Muscle of leg (tissue), 3 donors: ENCODE measurements at regions not wholly inside any gene's neighbourhood (a gene's known extent, or its start where the extent isn't known, plus 50 kb on each side); places are given as distances from the start of the nearest gene placed in this dataset.
"Not testable (repeated sequence)": the region's sequence is repeated elsewhere in the genome, so short reads cannot be mapped to it uniquely, and the experiment has no call there.

Source experiments
- DNase-seq: peaks from one replicate; pipeline ENCODE4 v3.0.0; 2013
- H3K27ac ChIP-seq: one replicate; pipeline ENCODE4 v1.5.1; 2013; ENCODE audit warnings: mild to moderate bottlenecking, low read length, control low read depth
- H3K27me3 ChIP-seq: one replicate; pipeline ENCODE4 v1.6.1; 2013; ENCODE audit warnings: low read length; ENCODE audit not compliant: control insufficient read depth, insufficient read depth
- H3K36me3 ChIP-seq: one replicate; pipeline ENCODE4 v1.6.1; 2013; ENCODE audit warnings: low read length; ENCODE audit not compliant: control insufficient read depth, insufficient read depth
- H3K4me1 ChIP-seq: one replicate; pipeline ENCODE4 v1.6.1; 2013; ENCODE audit warnings: low read length; ENCODE audit not compliant: control insufficient read depth, insufficient read depth
- H3K4me3 ChIP-seq: one replicate; pipeline ENCODE4 v1.5.1; 2013; ENCODE audit warnings: low read length, control low read depth
- H3K9me3 ChIP-seq: replicated peaks from 2 replicates; pipeline ENCODE4 v1.6.1; 2013; ENCODE audit warnings: low read depth, low read length; ENCODE audit not compliant: control insufficient read depth
- WGBS: methylation state at CpG from one replicate; pipeline ENCODE4 v1.1.5; 2013; ENCODE audit warnings: missing lambda C conversion rate; ENCODE audit not compliant: insufficient coverage; 5-methylcytosine and 5-hydroxymethylcytosine counted together

DNA sequence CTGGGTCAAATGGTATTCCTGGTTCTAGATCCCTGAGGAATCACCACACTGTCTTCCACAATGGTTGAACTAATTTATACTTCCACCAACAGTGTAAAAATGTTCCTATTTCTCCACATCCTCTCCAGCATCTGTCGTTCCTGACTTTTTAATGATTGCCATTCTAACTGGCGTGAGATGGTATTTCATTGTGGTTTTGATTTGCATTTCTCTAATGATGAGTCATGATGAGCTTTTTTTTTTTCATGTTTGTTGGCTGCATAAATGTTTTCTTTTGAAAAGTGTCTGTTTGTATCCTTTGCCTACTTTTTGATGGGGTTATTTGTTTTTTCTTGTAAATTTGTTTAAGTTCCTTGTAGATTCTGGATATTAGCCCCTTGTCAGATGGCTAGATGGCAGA is 214.4 kb upstream of the HS3ST1 start:
- H3K4me1 ChIP-seq, H3K36me3 ChIP-seq, H3K27me3 ChIP-seq, H3K27ac ChIP-seq, DNase-seq, H3K9me3 ChIP-seq, H3K4me3 ChIP-seq: not testable (repeated sequence)
- WGBS, result no CpG with 5 or more reads among the region's 2 CpGs

DNA sequence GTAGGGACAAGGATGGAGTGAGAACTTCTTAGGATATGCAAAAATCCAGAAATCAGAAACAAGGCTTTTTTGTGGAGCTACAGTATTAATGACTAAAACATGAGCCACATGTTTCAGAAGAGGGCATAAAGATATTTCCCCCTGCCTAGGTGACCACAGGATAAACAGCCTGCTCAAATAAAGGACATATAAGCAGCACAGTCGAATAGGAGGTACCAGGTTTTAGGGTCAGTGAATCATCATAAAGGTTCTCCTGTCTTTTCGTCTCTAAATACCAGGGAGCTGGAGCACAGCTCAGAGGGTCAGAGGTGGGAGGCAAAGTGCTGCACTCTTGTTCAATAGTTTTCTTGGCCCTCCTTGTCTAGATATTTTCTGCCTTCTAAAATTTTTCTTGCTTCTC is 211.9 kb upstream of the HS3ST1 start:
- Histone ChIP-seq H3K27ac (no peak overlapping the region), H3K4me3 (no peak overlapping the region), H3K9me3 (peaks cover 8% of the 10 kb centered on the region), H3K27me3 (no peaks in the 10 kb centered on the region), H3K4me1 (no peaks in the 10 kb centered on the region), H3K36me3 (no peaks in the 10 kb centered on the region)
- DNase-seq, result no peak
- 71% methylated on average over 1 of the region's 2 CpGs for WGBS

DNA sequence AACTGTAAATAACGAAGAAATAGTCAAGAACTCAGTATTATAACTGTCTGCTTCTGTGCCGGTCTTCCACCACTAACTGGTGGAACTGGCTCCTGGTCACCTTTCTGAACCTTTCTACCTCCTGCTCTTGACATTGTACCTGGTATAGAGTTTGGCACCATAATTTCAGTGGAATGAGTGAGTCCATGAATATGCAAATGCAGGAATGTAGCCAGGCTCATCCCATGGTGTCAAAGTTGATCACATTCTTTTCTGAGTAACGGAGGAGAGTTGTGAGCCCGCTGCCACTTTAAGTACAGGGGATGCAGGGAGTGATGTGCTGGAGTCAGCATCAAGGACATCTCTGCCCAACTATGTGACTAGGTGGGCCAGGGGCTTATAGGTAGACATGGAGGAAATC is 207.9 kb upstream of the HS3ST1 start:
- Histone ChIP-seq H3K27ac (no peak overlapping the region), H3K4me1 (no peaks in the 10 kb centered on the region), H3K27me3 (no peaks in the 10 kb centered on the region), H3K9me3 (peaks cover 7% of the 10 kb centered on the region), H3K36me3 (no peaks in the 10 kb centered on the region), H3K4me3 (no peak overlapping the region)
- 70% methylated on average over 2 of the region's 4 CpGs for WGBS
- no peak for DNase-seq

DNA sequence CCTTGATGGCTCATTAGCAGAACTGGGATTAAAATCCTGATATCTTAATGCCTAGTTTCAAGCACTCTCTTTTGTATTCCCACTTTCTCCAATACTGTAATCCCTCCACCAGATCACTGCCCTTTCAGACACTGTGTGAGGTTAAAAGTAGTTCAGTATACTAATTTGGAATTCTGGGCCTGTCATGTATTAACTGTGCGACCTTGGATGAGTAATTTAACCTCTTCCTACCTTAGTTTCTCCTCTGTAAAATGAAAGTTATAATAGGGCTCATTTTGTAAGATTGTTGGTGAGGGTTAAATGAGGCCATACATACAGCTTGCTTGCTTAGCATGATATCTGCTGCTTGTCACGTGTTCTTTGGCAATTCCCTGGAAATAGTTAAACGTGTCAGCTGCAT is 207.3 kb upstream of the HS3ST1 start:
- Histone ChIP-seq H3K27ac (no peak overlapping the region), H3K27me3 (no peaks in the 10 kb centered on the region), H3K4me3 (no peak overlapping the region), H3K36me3 (no peaks in the 10 kb centered on the region), H3K4me1 (no peaks in the 10 kb centered on the region), H3K9me3 (peaks cover 7% of the 10 kb centered on the region)
- no peak for DNase-seq
- WGBS, result 63% methylated on average over 2 of the region's 3 CpGs

DNA sequence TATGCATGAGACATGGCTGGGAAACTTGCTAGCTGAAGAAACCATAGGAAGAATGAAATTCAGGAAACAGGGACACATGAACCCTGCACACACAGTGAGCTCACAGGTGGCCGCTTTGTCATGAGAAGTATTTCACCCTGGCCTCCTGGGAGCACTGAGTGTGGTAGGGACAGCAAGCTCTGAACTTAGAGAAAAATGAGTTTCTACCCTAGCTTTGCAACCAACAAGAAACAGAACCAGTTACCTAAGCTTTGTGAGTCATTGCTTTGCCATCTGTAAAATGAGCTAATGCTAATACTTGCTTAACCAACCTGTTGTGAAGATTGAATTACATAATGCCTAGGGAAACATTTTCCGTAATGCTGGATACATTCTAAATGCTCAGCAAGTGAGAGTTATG is 206.6 kb upstream of the HS3ST1 start:
- H3K4me3 ChIP-seq, result no peak overlapping the region
- H3K36me3 ChIP-seq, result no peaks in the 10 kb centered on the region
- no CpG with 5 or more reads among the region's 2 CpGs for WGBS
- peaks cover 7% of the 10 kb centered on the region for H3K9me3 ChIP-seq
- no peaks in the 10 kb centered on the region for H3K4me1 ChIP-seq
- no peak for DNase-seq
- H3K27ac ChIP-seq, result no peak overlapping the region
- no peaks in the 10 kb centered on the region for H3K27me3 ChIP-seq

DNA sequence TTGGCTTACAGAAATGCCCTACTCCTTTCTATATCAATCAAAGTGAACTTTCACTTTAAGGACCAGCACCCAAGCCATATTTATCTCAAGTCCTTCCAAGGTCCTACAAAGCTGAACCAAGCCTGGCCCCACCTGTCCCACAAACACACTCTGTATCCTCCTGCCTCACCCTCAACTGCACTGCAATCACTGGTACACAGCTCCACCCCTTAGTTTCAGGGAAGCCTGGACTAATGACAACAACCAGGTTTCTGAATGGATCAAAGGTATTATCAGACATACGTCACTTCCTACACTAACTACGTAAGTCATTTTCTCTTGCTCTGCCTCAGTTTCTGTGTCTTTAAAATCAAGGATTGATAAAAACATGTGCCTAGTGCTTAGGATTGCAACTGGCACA is 205.6 kb upstream of the HS3ST1 start:
- Histone ChIP-seq H3K27me3 (no peaks in the 10 kb centered on the region), H3K36me3 (no peaks in the 10 kb centered on the region), H3K4me3 (no peak overlapping the region), H3K4me1 (no peaks in the 10 kb centered on the region), H3K27ac (no peak overlapping the region), H3K9me3 (peaks cover 7% of the 10 kb centered on the region)
- no CpG with 5 or more reads among the region's 2 CpGs for WGBS
- no peak for DNase-seq

GRCh38 chr4:11633430-11633829 is 204.7 kb upstream of the HS3ST1 start:
- peaks cover 2% of the 10 kb centered on the region for H3K9me3 ChIP-seq
- H3K27me3 ChIP-seq, result no peaks in the 10 kb centered on the region
- DNase-seq, result no peak
- H3K27ac ChIP-seq, result no peak overlapping the region
- H3K4me1 ChIP-seq, result no peaks in the 10 kb centered on the region
- H3K4me3 ChIP-seq, result no peak overlapping the region
- no peaks in the 10 kb centered on the region for H3K36me3 ChIP-seq
- WGBS, result 88% methylated on average over 1 of the region's 4 CpGs

DNA sequence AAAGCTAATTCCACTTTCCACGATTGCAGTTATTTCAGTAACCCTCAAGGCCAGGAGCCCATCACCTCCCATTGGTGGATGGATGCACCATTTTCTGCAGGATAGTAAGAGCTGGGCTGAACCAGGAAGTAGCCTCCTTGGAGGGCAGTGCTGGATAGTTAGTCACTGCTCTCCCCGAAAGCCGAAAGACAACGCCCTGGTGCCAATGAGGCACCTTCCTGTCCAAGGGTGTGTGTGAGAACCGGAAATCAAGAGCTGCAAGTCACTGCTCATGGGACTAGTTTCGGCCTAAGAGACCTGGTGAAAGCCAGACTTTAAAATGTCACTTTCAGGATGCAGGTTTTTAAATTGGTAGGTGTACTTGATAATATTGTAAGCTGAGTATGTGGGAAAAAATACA is 203.8 kb upstream of the HS3ST1 start:
- H3K9me3 ChIP-seq, result peaks cover 2% of the 10 kb centered on the region
- no peak overlapping the region for H3K4me3 ChIP-seq
- WGBS, result 96% methylated on average over 5 of the region's 6 CpGs
- no peaks in the 10 kb centered on the region for H3K4me1 ChIP-seq
- H3K36me3 ChIP-seq, result no peaks in the 10 kb centered on the region
- H3K27me3 ChIP-seq, result no peaks in the 10 kb centered on the region
- H3K27ac ChIP-seq, result no peak overlapping the region
- no peak for DNase-seq

DNA sequence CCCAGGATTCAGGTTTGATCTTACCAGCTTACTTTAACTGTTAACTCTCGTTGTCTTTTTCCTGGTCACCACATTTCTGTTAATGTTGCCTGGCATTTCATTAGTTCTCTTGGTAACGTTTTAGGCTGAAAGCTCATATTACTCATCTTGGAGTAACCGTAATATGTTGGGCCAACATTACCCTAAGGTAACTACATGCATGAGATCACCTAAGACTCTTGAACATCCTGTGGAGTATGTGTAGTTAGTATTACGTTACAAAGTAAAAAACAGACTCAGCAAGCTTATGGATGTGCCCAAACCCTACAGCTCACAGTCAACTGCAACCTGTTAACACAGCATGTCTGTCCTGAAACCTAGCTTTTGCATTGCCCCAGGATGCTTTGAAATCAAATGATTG is 203.3 kb upstream of the HS3ST1 start:
- no CpG with 5 or more reads among the region's 4 CpGs for WGBS

GRCh38 chr4:11631416-11631815 is 202.7 kb upstream of the HS3ST1 start:
- no peaks in the 10 kb centered on the region for H3K4me1 ChIP-seq
- H3K36me3 ChIP-seq, result no peaks in the 10 kb centered on the region
- H3K4me3 ChIP-seq, result no peak overlapping the region
- H3K9me3 ChIP-seq, result peaks cover 2% of the 10 kb centered on the region
- no peak overlapping the region for H3K27ac ChIP-seq
- no peaks in the 10 kb centered on the region for H3K27me3 ChIP-seq
- no CpG with 5 or more reads among the region's 2 CpGs for WGBS
- no peak for DNase-seq

More for the DNA sequence above, 203.3 kb upstream of the HS3ST1 start:
- Histone ChIP-seq H3K36me3 (no peaks in the 10 kb centered on the region), H3K4me3 (no peak overlapping the region), H3K9me3 (peaks cover 2% of the 10 kb centered on the region), H3K27me3 (no peaks in the 10 kb centered on the region), H3K4me1 (no peaks in the 10 kb centered on the region), H3K27ac (no peak overlapping the region)
- DNase-seq, result no peak

DNA sequence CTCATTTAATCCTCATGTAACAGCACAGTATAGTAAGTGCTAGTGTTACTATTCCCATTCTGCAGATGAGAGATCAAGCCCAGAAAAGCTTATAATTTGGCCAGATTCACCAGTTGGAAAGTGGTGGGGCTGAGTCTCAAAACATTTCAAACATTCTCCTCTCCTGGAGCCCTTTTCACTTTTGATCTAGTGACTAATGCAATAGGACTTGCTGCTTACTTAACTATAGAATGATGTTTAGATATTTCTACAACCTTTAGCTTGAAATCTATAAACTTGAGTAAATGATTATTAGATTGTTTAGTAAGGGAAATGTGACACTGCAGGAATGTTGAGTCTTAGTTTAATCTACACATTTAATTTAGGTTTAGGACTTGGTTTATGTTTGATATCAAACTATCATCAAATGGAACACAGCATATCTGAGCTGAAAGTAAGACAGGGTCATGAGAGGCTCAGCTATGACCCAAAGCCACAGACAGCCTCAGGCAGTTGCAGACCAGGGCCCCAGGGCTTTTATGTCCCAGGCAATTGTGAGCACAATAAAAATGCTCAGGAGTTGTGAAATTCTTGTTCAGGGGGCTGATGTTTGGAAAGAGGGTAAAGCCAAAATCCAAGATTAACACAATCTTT is 199.5 kb upstream of the HS3ST1 start:
- Histone ChIP-seq H3K36me3 (no peaks in the 10 kb centered on the region), H3K4me3 (no peak overlapping the region), H3K27ac (no peak overlapping the region), H3K9me3 (peaks cover 2% of the 10 kb centered on the region), H3K27me3 (no peaks in the 10 kb centered on the region), H3K4me1 (peaks cover 3% of the 10 kb centered on the region)
- DNase-seq, result no peak
